ENCODE measurements at regions not wholly inside any gene's neighbourhood (a gene's known extent, or its start where the extent isn't known, plus 50 kb on each side); places are given as distances from the start of the nearest gene placed in this dataset.

GRCh38 chr21:24011087-24011486 lies 1596.2 kb downstream of the MRPL39 start:
- TF ChIP-seq CTCF (IDR thresholded peaks at IDR 0.05), result no peak
- no peak for TF ChIP-seq EZH2 (IDR thresholded peaks at IDR 0.05; ENCODE audit: borderline replicate concordance, insufficient read depth, low read depth, low read length, poor library complexity, severe bottlenecking)

Measured in B cell (primary cell).